CD4-positive, alpha-beta T cell treated with Interleukin-21 for 1 hour (primary cell): ENCODE measurements at regions not wholly inside any gene's neighbourhood (a gene's known extent, or its start where the extent isn't known, plus 50 kb on each side); places are given as distances from the start of the nearest gene placed in this dataset.
"Not testable (repeated sequence)": the region's sequence is repeated elsewhere in the genome, so short reads cannot be mapped to it uniquely, and the experiment has no call there.

Source experiments
- DNase-seq: peaks from one replicate; pipeline ENCODE4 v3.0.0-alpha.2; 2020

DNA sequence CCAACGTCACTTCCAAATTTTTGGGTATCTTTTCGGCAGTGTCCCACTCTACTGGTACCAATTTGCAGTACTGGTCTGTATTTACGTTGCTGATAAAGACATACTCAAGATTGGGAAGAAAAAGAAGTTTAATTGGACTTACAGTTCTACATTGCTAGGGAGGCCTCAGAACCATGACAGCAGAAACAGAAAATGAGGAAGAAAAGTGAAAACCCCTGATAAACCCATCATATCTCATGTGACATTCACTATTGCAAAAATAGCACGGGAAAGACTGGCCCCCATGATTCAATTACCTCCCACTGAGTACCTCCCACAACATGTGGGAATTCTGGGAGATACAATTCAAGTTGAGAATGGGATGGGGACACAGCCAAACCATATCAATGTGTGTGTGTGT, 364.0 kb upstream of the KCND2 start:
- DNase-seq: no peak

DNA sequence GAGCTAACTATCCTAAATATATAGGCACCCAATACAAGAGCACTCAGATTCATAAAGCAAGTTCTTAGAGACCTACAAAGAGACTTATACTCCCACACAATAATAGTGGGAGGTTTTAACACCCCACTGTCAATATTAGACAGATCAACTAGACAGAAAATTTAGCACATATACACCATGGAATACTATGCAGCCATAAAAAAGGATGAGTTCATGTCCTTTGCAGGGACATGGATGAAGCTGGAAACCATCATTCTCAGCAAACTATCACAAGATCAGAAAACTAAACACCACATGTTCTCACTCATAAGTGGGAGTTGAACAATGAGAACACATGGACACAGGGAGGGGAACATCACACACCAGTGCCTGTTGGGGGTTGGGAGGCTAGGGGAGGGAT, 358.9 kb upstream of the KCND2 start:
- DNase-seq: not testable (repeated sequence)

DNA sequence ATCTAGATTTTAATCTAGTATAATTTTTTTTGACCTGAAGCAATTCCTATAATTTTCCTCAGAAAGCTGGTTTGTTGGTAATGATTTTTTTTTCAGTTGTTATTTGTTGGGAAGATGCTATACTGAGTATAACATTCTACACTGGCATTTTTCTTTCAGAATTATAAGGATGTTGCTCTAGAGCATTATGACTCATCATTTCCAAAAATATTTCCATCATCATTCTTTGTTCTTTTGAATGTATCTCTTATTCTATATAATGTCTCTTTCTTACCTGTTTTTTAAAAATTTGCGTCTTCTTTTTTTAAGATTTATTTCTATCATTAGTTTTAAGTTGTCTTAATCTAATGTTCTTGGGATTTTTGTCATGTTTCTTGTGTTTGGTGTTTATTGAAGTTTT, 356.5 kb upstream of the KCND2 start:
- no peak for DNase-seq

DNA sequence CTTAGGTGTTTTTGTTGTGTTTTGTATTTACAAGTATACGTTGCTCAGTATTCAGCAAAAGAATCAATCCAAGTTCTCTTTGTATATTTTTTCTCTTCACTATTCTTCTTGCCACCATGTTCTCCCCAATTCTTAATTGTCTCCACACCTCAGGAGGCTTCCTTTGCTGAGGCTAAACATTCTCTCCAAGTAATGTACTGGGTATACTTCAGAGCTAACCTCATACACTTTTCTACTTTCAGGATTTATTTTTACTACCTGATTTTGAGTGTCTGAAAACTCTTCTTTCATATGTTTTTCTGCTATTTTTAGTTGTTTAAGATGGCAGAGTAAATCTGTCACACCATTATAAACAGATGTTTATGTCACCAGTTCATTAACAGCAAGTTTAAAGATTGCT, 354.8 kb upstream of the KCND2 start:
- no peak for DNase-seq

DNA sequence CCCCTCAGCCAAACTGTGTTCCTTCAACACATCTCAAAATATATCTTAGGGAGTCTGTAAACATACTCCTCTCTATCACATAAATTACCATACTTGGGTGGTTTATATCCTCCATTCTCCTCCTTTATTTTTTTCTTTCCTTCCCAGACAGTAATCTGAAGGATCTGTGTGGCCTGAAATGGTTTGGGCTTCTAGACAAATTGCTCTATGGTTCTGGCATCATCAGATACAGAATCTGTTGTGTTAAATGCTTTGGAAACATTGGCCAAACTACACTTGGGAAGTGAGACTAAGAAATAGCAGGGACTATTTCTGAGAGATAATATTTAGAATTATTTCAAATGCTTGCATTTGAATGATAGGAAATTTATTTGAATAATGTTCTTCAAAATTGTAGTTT, 353.0 kb upstream of the KCND2 start:
- DNase-seq: no peak

DNA sequence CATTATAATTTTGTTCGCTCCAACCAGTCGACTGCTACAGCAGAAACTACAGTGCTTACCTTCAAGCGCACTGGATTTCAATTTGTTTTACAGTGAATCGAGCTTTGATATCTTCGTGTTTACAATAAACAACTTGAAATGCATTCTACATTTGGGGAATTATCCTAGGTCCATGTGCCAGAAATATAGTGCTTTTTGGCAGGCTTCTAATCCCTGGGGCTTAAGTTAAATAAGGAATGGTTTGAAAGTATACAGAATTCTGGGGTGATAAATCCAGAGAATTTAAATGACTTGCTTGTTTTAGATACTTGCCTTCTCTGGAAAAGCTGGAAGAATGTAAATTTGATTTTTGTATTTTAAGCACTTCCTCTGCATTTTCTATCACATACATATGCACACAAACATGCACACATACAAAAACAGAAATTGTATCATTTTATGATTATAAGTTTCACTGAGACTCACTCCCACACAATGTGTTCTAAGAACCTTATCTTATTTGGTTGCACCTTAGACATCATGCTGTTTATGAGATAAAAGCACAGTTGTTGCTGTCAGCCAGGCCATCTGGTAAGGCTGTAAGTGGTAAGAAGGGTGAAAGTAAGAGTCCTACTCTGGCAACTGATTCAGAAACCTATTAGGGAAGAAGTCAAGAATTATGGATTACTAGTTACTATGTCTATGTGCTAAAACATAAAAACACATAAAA, 347.2 kb upstream of the KCND2 start:
- DNase-seq: no peak

DNA sequence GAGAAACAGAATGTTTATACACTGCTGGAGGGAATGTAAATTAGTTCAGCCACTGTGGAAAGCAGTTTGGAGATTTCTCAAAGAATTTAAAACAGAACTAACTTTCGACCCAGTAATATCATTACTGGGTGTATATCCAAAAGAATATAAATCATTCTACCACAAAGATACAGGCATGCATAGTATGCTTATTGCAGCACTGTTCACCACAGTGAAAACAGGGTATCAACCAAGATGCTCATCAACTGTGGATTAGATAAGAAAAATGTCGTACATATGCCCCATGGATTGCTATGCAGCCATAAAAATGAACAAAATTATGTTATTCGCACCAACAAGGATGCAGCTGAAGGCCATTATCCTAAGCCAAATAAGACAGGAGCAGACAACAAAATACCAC, 343.1 kb upstream of the KCND2 start:
- no peak for DNase-seq

DNA sequence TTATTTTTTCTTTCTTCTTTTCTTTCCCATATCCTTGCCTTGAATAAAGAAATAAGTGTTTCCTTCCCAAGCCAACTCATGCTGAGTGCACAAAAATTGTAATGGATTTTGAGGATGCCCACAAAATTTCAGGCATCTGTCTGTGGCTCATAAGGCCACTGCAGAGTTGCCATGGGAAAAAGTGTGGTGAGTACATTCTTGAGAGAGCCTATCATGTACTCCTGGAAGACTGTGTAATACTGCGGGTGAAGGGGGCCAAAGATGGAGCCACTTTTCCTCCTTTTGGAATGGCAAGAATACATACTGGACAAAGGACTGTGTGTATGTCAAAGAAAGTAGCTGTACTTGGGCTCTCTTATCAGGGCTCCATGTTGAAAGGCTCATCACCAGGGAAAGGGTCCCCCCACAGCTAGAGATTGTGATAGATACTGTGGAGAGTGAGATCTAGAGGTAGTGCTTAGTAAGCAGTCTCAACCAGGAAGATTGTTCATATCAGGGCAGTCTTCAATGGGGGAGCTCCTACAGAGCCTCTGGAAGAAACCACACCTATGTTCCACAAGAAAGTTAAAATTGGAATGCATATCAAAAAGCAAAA, 341.6 kb upstream of the KCND2 start:
- DNase-seq: no peak

DNA sequence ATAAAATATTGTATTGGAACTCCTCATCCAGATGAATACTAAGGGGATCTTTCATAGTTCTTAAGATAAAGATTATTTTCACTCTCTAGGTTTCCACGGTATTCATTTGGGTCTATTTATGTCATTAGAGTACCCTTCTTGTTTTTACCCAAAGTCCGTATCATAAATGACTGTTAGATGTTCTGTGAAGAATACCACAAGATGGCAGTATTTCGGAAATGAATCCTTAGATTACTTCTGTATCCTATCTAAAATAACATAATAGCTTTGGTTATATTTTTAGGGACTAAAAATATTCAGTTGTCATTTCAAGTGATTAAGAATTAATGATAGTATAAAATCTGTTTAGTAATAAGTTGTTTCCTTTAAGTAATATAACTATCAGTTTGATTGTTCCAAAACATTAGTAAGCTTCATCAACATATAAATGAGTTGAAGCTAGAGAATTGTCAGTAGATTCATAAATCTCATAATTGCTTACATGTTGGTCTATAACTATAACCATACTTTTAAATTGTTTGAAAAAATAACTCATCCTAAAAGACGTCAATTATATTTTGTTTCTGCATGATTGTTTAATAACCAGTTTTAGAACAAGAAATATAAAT, 337.5 kb upstream of the KCND2 start:
- no peak for DNase-seq

DNA sequence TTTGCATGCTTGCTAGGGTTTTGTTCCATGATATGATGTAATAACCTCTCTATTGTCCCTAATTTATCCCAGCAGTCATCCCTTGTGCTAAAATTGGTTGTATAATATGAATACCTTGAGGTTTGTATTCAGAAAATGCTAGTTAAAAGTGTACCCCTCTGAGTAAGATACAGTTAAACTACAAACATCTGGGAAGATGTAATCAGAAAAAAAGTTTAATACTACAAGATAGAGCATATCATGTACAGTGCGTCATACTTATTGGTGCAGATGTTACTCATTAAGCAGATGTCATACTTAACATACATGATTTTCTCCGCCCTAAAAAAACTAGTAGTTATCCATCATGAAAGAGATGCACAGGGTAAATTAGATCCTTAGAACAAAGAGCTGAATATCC, 336.1 kb upstream of the KCND2 start:
- DNase-seq: no peak

DNA sequence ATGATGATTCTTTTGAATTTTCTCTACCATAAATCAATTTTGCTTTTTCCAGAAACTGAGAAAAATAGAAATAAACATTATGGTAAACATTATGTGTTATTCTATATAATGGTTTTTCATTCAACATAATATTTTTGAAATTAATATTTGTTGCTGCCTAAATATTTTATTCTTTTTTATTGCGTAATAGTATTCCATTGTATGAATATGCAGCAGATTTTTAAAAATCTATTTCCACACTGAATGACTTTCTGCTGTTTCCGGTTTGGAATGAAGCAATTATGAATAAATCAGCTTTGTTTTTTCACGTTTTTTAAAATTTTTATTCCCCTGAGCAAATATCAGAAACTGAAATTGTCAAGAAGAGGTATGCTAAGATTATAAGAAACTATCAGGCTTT, 335.2 kb upstream of the KCND2 start:
- DNase-seq: no peak

DNA sequence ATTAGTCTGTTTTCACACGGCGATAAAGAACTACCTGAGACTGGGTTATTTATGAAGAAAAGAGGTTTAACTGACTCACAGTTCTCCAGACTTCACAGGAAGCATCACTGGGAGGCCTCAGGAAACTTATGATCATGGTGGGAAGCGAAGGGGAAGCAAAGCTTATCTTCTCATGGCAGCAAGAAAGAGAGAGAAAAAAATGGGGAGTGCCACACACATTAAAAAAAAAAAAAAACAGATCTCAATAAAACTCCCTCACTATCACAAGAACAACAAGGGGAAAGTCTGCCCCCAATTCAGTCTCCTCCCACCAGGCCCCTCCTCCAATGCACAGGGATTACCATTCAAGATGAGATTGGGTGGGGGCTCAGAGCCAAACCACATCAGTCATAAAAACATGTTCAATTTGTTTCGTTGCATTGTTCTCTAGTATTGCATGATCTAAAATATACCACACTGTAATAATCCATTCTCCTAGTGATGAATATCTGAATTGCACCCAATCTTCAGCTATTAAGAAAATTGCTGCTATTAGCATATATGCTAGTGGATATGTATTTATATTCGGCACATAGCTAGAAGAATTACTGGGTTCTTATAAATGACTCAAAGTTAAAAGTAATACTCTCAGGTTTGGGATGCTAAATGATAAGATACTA, 328.9 kb upstream of the KCND2 start:
- DNase-seq: no peak

DNA sequence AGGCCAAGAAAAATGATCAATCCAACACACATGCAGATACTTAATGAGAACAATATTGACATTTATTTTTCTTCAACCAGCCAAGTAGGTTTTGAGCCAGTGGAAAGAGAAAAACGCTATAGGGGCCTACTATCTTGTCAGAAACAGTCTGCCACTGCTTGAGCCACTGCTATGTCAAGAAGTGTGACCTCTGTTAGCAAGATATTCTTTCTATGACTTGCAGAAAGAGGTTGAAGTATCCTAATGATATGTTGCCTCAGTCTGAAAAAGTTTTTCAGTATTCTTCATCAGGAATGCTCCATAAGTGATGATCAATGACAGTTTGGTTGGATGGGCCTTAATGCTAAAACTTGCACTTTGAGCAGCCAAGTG, 328.4 kb upstream of the KCND2 start:
- DNase-seq: no peak

DNA sequence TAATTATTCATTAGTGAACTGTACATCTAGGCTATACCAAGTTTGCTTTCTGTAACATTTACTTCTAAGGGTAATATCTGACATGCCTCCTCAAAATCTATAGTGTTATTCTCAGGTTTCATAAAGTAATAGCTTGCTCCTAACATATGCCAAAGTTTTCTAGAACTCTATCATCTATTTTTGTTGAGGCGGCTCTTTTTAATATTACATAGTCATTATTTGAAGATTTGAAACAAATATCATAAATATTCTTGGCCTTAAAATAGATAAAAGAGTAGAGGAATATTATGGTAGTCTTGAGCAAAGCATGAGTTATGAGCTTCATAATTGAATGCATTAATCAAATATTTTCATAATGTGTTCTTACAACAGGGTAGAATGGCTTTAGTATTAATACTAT, 327.2 kb upstream of the KCND2 start:
- DNase-seq: no peak

DNA sequence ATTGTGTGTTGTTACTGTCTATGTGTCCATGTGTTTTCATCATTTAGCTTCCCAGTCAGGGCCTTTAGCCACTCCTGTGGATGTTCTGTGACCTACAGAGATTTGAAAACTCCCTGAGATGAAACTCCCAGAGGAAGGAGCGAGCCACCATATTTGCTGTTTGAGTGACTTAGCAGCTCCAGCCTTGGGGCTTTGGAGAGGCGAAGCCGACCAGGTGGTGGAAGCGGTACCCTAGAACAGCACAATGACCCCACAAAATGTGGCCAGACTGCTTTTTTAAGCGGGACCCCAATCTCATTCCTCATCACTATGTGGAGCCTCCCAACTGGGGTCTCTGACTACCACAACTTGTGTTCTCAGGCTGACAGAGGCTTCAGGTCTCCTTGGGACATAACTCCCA, 323.9 kb upstream of the KCND2 start:
- no peak for DNase-seq

DNA sequence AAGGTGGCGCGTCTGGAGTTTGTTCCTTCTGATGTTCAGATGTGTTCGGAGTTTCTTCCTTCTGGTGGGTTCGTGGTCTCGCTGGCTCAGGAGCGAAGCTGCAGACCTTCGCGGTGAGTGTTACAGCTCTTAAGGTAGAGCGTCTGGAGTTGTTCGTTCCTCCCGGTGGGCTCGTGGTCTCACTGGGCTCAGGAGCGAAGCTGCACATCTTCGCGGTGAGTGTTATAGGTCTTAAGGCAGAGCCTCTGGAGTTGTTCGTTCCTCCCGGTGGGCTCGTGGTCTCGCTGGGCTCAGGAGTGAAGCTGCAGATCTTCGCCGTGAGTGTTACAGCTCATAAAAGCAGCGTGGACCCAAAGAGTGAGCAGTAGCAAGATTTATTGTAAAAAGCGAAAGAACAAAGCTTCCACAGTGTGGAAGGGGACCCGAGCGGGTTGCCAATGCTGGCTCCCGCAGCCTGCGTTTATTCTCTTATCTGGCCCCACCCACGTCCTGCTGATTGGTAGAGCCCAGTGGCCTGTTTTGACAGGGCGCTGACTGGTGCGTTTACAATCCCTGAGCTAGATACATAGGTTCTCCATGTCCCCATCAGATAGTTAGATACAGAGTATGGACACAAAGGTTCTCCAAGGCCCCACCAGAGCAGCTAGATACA, 322.5 kb upstream of the KCND2 start:
- not testable (repeated sequence) for DNase-seq

DNA sequence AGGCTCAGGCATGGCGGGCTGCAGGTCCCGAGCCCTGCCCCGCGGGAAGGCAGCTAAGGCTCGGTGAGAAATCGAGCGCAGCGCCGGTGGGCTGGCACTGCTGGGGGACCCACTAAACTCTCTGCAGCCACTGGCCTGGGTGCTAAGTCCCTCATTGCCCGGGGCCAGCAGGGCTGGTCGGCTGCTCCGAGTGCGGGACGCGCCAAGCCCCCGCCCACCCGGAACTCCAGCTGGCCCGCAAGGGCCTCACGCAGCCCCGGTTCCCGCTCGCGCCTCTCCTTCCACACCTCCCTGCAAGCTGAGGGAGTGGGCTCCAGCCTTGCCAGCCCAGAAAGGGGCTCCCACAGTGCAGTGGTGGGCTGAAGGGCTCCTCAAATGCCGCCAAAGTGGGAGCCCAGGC, 321.4 kb upstream of the KCND2 start:
- not testable (repeated sequence) for DNase-seq

DNA sequence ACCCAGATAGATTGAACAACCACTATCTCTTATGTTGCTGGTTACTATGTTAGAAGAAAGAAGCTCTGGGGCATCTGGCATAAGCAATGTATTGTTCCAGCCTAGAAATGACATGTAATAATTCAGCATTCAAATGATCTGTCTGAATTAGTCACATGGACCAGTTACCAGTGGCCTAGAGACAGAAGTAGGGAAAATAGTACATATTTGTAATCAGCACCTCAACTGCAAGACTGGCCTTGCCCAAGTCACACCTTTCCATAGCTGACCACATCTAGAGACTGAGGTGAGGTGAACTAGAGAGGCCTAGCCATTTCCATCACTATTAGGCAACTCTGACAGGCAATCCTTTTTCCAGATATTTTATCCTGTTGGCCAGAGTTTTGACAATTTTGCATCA, 315.6 kb upstream of the KCND2 start:
- no peak for DNase-seq

DNA sequence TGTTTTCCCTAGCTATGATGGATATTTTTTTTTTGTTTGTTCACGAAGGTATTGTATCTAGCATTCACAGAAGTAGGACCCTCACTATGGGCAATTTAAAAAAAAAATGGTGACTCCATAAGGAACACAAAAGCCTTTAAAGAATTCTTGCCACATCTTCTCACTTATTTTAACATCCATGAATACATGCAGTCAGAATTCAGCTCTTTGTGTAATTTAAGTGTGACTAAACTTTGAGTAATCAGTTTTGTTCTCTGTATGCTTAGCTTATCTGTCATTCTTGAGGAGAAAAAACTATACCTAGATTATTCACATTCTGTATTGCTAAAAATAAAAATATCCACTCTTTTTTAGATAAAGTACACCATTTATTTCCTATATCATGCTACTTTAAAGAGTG, 313.2 kb upstream of the KCND2 start:
- DNase-seq: no peak

DNA sequence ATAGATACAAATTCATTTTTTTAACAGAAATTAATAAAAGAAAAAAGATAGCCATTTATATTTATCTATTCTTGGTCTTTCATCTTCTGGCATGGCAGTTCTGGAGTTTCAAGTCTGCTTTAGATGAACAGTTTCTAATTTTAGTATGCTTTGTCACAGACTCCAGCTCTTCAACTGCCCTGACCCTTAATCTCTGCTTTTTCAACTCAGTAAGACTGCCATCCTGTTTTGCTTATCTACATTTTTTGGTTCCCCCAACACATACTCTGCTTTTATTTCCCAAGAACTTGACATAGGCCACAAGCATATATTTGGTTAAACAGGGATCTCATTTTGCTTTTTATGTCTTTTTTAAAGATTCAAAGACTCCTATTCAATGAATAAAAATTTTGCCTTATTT, 309.3 kb upstream of the KCND2 start:
- no peak for DNase-seq

DNA sequence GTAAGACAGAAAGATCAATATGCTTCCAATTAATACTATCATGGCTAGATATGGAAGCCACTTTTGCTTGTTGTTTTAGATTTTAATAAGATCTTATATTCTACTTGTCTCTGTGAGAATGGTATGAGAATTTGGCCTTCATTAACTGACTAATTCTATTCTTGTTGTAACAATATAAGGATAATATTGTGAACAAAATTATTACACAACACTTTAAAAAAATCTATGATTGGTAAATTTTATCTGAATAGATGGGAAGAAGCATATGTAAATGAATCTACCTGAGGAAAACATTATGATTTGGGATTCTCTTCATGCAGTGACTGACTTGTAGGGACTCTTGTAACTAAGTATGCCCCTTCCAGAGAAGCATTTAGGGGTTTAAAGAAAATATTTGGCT, 308.9 kb upstream of the KCND2 start:
- DNase-seq: no peak

DNA sequence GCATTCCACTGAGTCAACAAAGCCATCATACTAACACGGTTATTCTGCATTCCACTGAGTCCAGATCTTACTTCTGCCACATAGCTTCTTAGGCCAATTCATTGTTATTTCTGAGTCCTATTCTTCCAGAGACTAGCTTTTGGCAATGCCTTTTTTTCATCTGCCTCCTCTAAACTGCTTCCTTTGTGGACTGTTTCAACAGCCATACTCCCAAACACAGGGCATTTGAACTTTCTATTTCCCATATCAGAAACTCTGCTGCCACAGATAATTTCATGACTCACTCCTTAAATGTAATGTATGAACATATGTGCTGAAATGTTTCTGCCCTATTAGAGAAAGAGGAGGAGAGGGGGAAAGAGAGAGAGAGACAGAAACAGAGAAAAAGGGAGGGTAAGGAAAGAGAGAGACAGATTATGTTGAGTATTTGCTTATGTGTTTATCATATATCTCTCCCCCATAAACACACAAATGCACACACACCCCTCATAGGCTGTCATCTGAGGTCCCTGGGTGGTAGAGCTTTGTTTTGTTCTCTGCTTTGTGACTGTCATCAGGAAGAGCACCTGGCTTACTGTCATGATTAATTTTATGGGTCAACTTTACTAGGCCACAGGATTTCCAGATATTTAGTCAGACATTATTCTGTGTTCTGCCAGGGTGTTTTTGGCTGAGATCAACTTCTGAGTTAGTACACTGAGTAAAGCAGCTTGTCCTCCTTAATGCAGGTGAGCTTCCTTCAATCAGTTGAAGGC, 308.0 kb upstream of the KCND2 start:
- no peak for DNase-seq

DNA sequence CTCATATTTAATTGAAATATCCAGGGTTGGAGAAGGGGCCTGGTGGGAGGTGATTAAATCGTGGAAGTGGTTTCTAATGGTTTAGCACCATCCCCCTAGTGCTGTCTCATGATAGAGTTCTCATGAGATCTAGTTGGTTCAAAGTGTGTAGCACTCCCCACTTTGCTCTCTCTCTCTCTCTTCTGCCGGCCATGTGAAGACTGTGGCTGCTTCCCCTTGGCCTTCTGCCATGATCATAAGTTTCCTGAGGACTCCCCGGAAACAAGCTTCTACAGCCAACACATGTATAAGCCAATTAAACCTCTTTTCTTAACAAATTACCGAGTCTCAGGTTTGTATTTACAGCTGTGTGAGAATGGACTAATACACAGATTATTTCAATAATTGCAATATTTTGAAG, 305.8 kb upstream of the KCND2 start:
- no peak for DNase-seq
